ENCODE measurements at regions not wholly inside any gene's neighbourhood (a gene's known extent, or its start where the extent isn't known, plus 50 kb on each side); places are given as distances from the start of the nearest gene placed in this dataset.

GRCh38 chr1:81452693-81453366 lies 347.9 kb upstream of the ADGRL2 start:
- no peaks in the 10 kb centered on the region for H3K9me3 ChIP-seq (ENCODE audit: control insufficient read depth in 1 of 2, insufficient read depth in 1 of 2, low read length in 2 of 2)
- no peaks in the 10 kb centered on the region for H3K36me3 Mint-ChIP-seq (ENCODE audit: low read depth)
- H3K27ac Mint-ChIP-seq: no peak overlapping the region
- H3K9me3 Mint-ChIP-seq: no peaks in the 10 kb centered on the region
- H3K36me3 ChIP-seq (ENCODE audit: insufficient read depth, low read length): no peaks in the 10 kb centered on the region
- no peaks in the 10 kb centered on the region for H3K4me1 ChIP-seq (ENCODE audit: insufficient read depth, low read length)
- H3K27me3 Mint-ChIP-seq: no peaks in the 10 kb centered on the region
- ChIA-PET CTCF (no interaction called here), POLR2A (no interaction called here)
- no peak overlapping the region for H3K27ac ChIP-seq (ENCODE audit: low read depth in 1 of 2, low read length in 2 of 2)
- ATAC-seq (ENCODE audit: poor library complexity) (no peak), DNase-seq (no peak)
- no peak overlapping the region for H3K4me3 ChIP-seq (ENCODE audit: low read length)
- H3K27me3 ChIP-seq (ENCODE audit: control insufficient read depth in 1 of 2, insufficient read depth in 2 of 2, low read length in 2 of 2): no peaks in the 10 kb centered on the region
- H3K4me3 Mint-ChIP-seq: no peak overlapping the region
- H3K4me1 Mint-ChIP-seq (ENCODE audit: low read depth): no peaks in the 10 kb centered on the region
- no peak for TF ChIP-seq CTCF (IDR thresholded peaks at IDR 0.05)
- intact Hi-C loops (cut with DNase I, micrococcal nuclease): no loop called here

- no peaks in the 10 kb centered on the region for H3K9me3 ChIP-seq (ENCODE audit: control insufficient read depth in 1 of 2, insufficient read depth in 1 of 2, low read length in 2 of 2)
- ATAC-seq (ENCODE audit: poor library complexity) (no peak), DNase-seq (no peak)
- POLR2A ChIA-PET: no interaction called here
- H3K4me3 ChIP-seq (ENCODE audit: low read length): no peak overlapping the region
- Mint-ChIP-seq H3K4me1 (ENCODE audit: low read depth) (no peaks in the 10 kb centered on the region), H3K27me3 (no peaks in the 10 kb centered on the region), H3K9me3 (no peaks in the 10 kb centered on the region), H3K27ac (no peak overlapping the region), H3K4me3 (no peak overlapping the region), H3K36me3 (ENCODE audit: low read depth) (no peaks in the 10 kb centered on the region)
- no peaks in the 10 kb centered on the region for H3K36me3 ChIP-seq (ENCODE audit: insufficient read depth, low read length)
- CTCF ChIA-PET: no interaction called here
- intact Hi-C loops (cut with DNase I, micrococcal nuclease): no loop called here
- H3K4me1 ChIP-seq (ENCODE audit: insufficient read depth, low read length): no peaks in the 10 kb centered on the region
- no peaks in the 10 kb centered on the region for H3K27me3 ChIP-seq (ENCODE audit: control insufficient read depth in 1 of 2, insufficient read depth in 2 of 2, low read length in 2 of 2)
- no peak for TF ChIP-seq CTCF (IDR thresholded peaks at IDR 0.05)
- no peak overlapping the region for H3K27ac ChIP-seq (ENCODE audit: low read depth in 1 of 2, low read length in 2 of 2)
Observed at GRCh38 chr1:81449786-81450185, 350.9 kb upstream of the ADGRL2 start.

GRCh38 chr1:81446000-81446669 lies 354.6 kb upstream of the ADGRL2 start:
- Mint-ChIP-seq H3K27ac (no peak overlapping the region), H3K4me3 (no peak overlapping the region), H3K36me3 (ENCODE audit: low read depth) (no peaks in the 10 kb centered on the region), H3K9me3 (no peaks in the 10 kb centered on the region), H3K27me3 (no peaks in the 10 kb centered on the region), H3K4me1 (ENCODE audit: low read depth) (no peaks in the 10 kb centered on the region)
- intact Hi-C loops (cut with DNase I, micrococcal nuclease): no loop called here
- Histone ChIP-seq H3K27ac (ENCODE audit: low read depth in 1 of 2, low read length in 2 of 2) (no peak overlapping the region), H3K9me3 (ENCODE audit: control insufficient read depth in 1 of 2, insufficient read depth in 1 of 2, low read length in 2 of 2) (peaks cover 0 to 5% of the 10 kb centered on the region in 2 experiments), H3K4me1 (ENCODE audit: insufficient read depth, low read length) (no peaks in the 10 kb centered on the region), H3K27me3 (ENCODE audit: control insufficient read depth in 1 of 2, insufficient read depth in 2 of 2, low read length in 2 of 2) (no peaks in the 10 kb centered on the region), H3K36me3 (ENCODE audit: insufficient read depth, low read length) (no peaks in the 10 kb centered on the region), H3K4me3 (ENCODE audit: low read length) (no peak overlapping the region)
- ATAC-seq (ENCODE audit: poor library complexity): no peak
- ChIA-PET POLR2A (no interaction called here), CTCF (no interaction called here)
- no peak for DNase-seq
- no peak for TF ChIP-seq CTCF (IDR thresholded peaks at IDR 0.05)
